Epithelial cell of esophagus (primary cell): ENCODE measurements at regions not wholly inside any gene's neighbourhood (a gene's known extent, or its start where the extent isn't known, plus 50 kb on each side); places are given as distances from the start of the nearest gene placed in this dataset.

ENCODE experiments used
- DNase-seq: peaks from one replicate; pipeline ENCODE4 v3.0.0; 2010; ENCODE audit warnings: low read depth
- H3K4me3 ChIP-seq: 2 replicates; pipeline ENCODE4 v1.5.1; 2011; ENCODE audit warnings: mild to moderate bottlenecking, low read length, control low read depth
- CTCF ChIP-seq: IDR thresholded peaks from 2 replicates; pipeline ENCODE4 v1.5.1; 2011; ENCODE audit warnings: low read depth, mild to moderate bottlenecking, low read length, control low read depth, inconsistent platforms; ENCODE audit not compliant: insufficient read depth; ENCODE audit errors: missing control alignments

GRCh38 chr14:43938588-43939281, 568.3 kb downstream of the FSCB start:
- DNase-seq = no peak
- no peak for TF ChIP-seq CTCF
- no peak overlapping the region for H3K4me3 ChIP-seq

GRCh38 chr14:43937001-43937400, 570.1 kb downstream of the FSCB start:
- no peak for DNase-seq
- no peak for TF ChIP-seq CTCF
- no peak overlapping the region for H3K4me3 ChIP-seq

GRCh38 chr14:43934102-43934501, 573.0 kb downstream of the FSCB start:
- no peak for TF ChIP-seq CTCF
- H3K4me3 ChIP-seq = no peak overlapping the region
- no peak for DNase-seq

GRCh38 chr14:43914041-43914693, 592.9 kb downstream of the FSCB start:
- DNase-seq = no peak
- H3K4me3 ChIP-seq = no peak overlapping the region
- no peak for TF ChIP-seq CTCF

GRCh38 chr14:43903209-43903608, 603.9 kb downstream of the FSCB start:
- no peak for DNase-seq
- TF ChIP-seq CTCF = no peak
- no peak overlapping the region for H3K4me3 ChIP-seq

GRCh38 chr14:43901911-43902673, 605.0 kb downstream of the FSCB start:
- no peak for TF ChIP-seq CTCF
- DNase-seq = no peak

More at GRCh38 chr14:43901911-43902673, 605.0 kb downstream of the FSCB start:
- no peak overlapping the region for H3K4me3 ChIP-seq
